Right lobe of liver (tissue), 6 donors: ENCODE measurements at regions not wholly inside any gene's neighbourhood (a gene's known extent, or its start where the extent isn't known, plus 50 kb on each side); places are given as distances from the start of the nearest gene placed in this dataset.

ENCODE experiments used
- ATAC-seq, 4 donors: fragments of 200-7000 bp; cut with Tn5 transposase; one replicate each; pipeline ENCODE4 v1.9.1; 2020; ENCODE audit warnings: mild to moderate bottlenecking in 4 of 4, moderate library complexity in 4 of 4
- DNase-seq, 3 donors: peaks; one replicate each; pipeline ENCODE4 v3.0.0-alpha.2; 2020
- H3K27ac ChIP-seq, 3 donors: fragments of 200-600 bp; one replicate each; pipeline ENCODE4 v1.8.0; 2022
- H3K27me3 ChIP-seq, 2 donors: fragments of 200-600 bp; one replicate each; pipeline ENCODE4 v1.8.0; 2022
- H3K36me3 ChIP-seq, 4 donors: fragments of 200-600 bp; sonication (generic) in 1 of 4; one replicate each; pipeline versions ENCODE4 v1.5.1 to v1.8.0; 2017 to 2022; ENCODE audit warnings: control low read depth in 1 of 4
- H3K4me1 ChIP-seq, 4 donors: fragments of 200-600 bp; sonication (generic) in 1 of 4; one replicate each; pipeline versions ENCODE4 v1.5.1 to v1.8.0; 2017 to 2022; ENCODE audit warnings: control low read depth in 1 of 4
- H3K4me3 ChIP-seq, 3 donors: fragments of 200-600 bp; one replicate each; pipeline ENCODE4 v1.8.0; 2022
- H3K9me3 ChIP-seq, 4 donors: fragments of 200-600 bp; sonication (generic) in 1 of 4; one replicate each; pipeline versions ENCODE4 v1.5.1 to v1.8.0; 2017 to 2022; ENCODE audit warnings: control low read depth in 1 of 4
- CTCF ChIP-seq, 4 donors: fragments of 200-600 bp in 3 of 4; fragments of 450-650 bp in 1 of 4; IDR thresholded peaks; one replicate each; pipeline versions ENCODE4 v1.5.1 to v1.8.0; 2016 to 2022; ENCODE audit warnings: antibody characterized with exemption in 4 of 4, mild to moderate bottlenecking in 2 of 4
- POLR2A ChIP-seq: fragments of 450-650 bp; IDR thresholded peaks from one replicate; pipeline ENCODE4 v1.6.1; 2017; ENCODE audit warnings: antibody characterized with exemption, mild to moderate bottlenecking
- WGBS: methylation state at CpG from one replicate; pipeline ENCODE4 v1.1.6; 2018; ENCODE audit warnings: low coverage, low lambda C conversion rate; ENCODE audit not compliant: insufficient coverage; ENCODE audit errors: missing lambda C conversion rate; 5-methylcytosine and 5-hydroxymethylcytosine counted together
- intact Hi-C, 2 donors: fragments of 100-400 bp; cut with DNase I; formaldehyde crosslinking; loops; one replicate each; pipeline versions ENCODE4 v1.11.2 to v1.14.1; 2022
- donor health status: DM: no; HTN: yes; CAD: no.
- donor health status: DM: no; HTN: no; CAD: no.
- donor health status: DM: no; HTN: no; CAD: no.
- donor health status: DM: no; HTN: yes; CAD: no.
- donor health status: DM: no; HTN: yes; CAD: no.

GRCh38 chr9:80831751-80832150 lies 857.6 kb downstream of the TLE1 start:
- TF ChIP-seq CTCF (IDR thresholded peaks at IDR 0.05): no peak
- TF ChIP-seq POLR2A: no peak
- Histone ChIP-seq H3K9me3 (no peaks in the 10 kb centered on the region), H3K27ac (no peak overlapping the region), H3K4me3 (no peak overlapping the region), H3K4me1 (no peaks in the 10 kb centered on the region), H3K36me3 (no peaks in the 10 kb centered on the region), H3K27me3 (no peaks in the 10 kb centered on the region)
- ATAC-seq: no peak
- 80% methylated on average over 1 of the region's 1 CpG for WGBS
- intact Hi-C loops: no loop called here
- DNase-seq: no peak

- no peak for TF ChIP-seq POLR2A
- TF ChIP-seq CTCF (IDR thresholded peaks at IDR 0.05): no peak
- Histone ChIP-seq H3K4me1 (no peaks in the 10 kb centered on the region), H3K4me3 (no peak overlapping the region), H3K9me3 (no peaks in the 10 kb centered on the region), H3K27ac (no peak overlapping the region), H3K36me3 (no peaks in the 10 kb centered on the region), H3K27me3 (no peaks in the 10 kb centered on the region)
- DNase-seq: no peak
- intact Hi-C loops: no loop called here
- no peak for ATAC-seq
- WGBS: 30% methylated on average over 2 of the region's 2 CpGs
These were observed 877.7 kb downstream of the TLE1 start for GRCh38 chr9:80811656-80812055.

GRCh38 chr9:80811003-80811402 lies 878.3 kb downstream of the TLE1 start:
- DNase-seq (no peak), ATAC-seq (no peak)
- H3K9me3 ChIP-seq: no peaks in the 10 kb centered on the region
- H3K36me3 ChIP-seq: no peaks in the 10 kb centered on the region
- no peaks in the 10 kb centered on the region for H3K27me3 ChIP-seq
- intact Hi-C loops: no loop called here
- H3K4me1 ChIP-seq: no peaks in the 10 kb centered on the region
- TF ChIP-seq CTCF (IDR thresholded peaks at IDR 0.05) (no peak), POLR2A (no peak)
- no peak overlapping the region for H3K27ac ChIP-seq
- H3K4me3 ChIP-seq: no peak overlapping the region

GRCh38 chr9:80806671-80807070 lies 882.7 kb downstream of the TLE1 start:
- intact Hi-C loops: no loop called here
- Histone ChIP-seq H3K27ac (no peak overlapping the region), H3K9me3 (no peaks in the 10 kb centered on the region), H3K36me3 (no peaks in the 10 kb centered on the region), H3K4me1 (no peaks in the 10 kb centered on the region), H3K27me3 (no peaks in the 10 kb centered on the region), H3K4me3 (no peak overlapping the region)
- no peak for TF ChIP-seq POLR2A
- no peak for TF ChIP-seq CTCF (IDR thresholded peaks at IDR 0.05)
- ATAC-seq (no peak), DNase-seq (no peak)

- no peaks in the 10 kb centered on the region for H3K36me3 ChIP-seq
- TF ChIP-seq POLR2A: no peak
- no peak for TF ChIP-seq CTCF (IDR thresholded peaks at IDR 0.05)
- no peak overlapping the region for H3K27ac ChIP-seq
- no peaks in the 10 kb centered on the region for H3K4me1 ChIP-seq
- H3K27me3 ChIP-seq: no peaks in the 10 kb centered on the region
- no peak overlapping the region for H3K4me3 ChIP-seq
- no peaks in the 10 kb centered on the region for H3K9me3 ChIP-seq
- intact Hi-C loops: no loop called here
- ATAC-seq (no peak), DNase-seq (no peak)
These were observed 884.5 kb downstream of the TLE1 start for GRCh38 chr9:80804873-80805272.
